ENCODE measurements at regions not wholly inside any gene's neighbourhood (a gene's known extent, or its start where the extent isn't known, plus 50 kb on each side); places are given as distances from the start of the nearest gene placed in this dataset.

GRCh38 chr20:57842720-57843119, 132.9 kb upstream of the PMEPA1 start:
- WGBS, 2 donors = 84 to 90% methylated on average over 4 of the region's 4 CpGs
- no peak for DNase-seq
- no peaks in the 10 kb centered on the region for H3K36me3 ChIP-seq

GRCh38 chr20:57841297-57841866, 131.6 kb upstream of the PMEPA1 start:
- no peaks in the 10 kb centered on the region for H3K27me3 ChIP-seq
- DNase-seq = no peak
- WGBS, 2 donors = 94 to 100% methylated on average over 3 to 8 of the region's 11 CpGs
- no peak overlapping the region for H3K4me3 ChIP-seq (replicated peaks in 1 of 3)
- TF ChIP-seq CTCF (IDR thresholded peaks at IDR 0.05) (no peak), POLR2A (IDR thresholded peaks at IDR 0.05) (no peak)
- no peaks in the 10 kb centered on the region for H3K4me1 ChIP-seq
- intact Hi-C loops (cut with DNase I) = no loop called here
- H3K27ac ChIP-seq = no peak overlapping the region
- no peaks in the 10 kb centered on the region for H3K9me3 ChIP-seq
- H3K36me3 ChIP-seq = no peaks in the 10 kb centered on the region

More at GRCh38 chr20:57842720-57843119, 132.9 kb upstream of the PMEPA1 start:
- Histone ChIP-seq H3K4me1 (no peaks in the 10 kb centered on the region), H3K9me3 (no peaks in the 10 kb centered on the region), H3K27ac (no peak overlapping the region), H3K4me3 (replicated peaks in 1 of 3) (no peak overlapping the region), H3K27me3 (no peaks in the 10 kb centered on the region)
- intact Hi-C loops (cut with DNase I) = no loop called here
- TF ChIP-seq POLR2A (IDR thresholded peaks at IDR 0.05) = no peak
- TF ChIP-seq CTCF (IDR thresholded peaks at IDR 0.05) = no peak

GRCh38 chr20:57840504-57841296, 130.9 kb upstream of the PMEPA1 start:
- no peaks in the 10 kb centered on the region for H3K27me3 ChIP-seq
- intact Hi-C loops (cut with DNase I) = no loop called here
- H3K27ac ChIP-seq = no peak overlapping the region
- no peaks in the 10 kb centered on the region for H3K36me3 ChIP-seq
- 77 to 85% methylated on average over 13 to 15 of the region's 19 CpGs for WGBS, 2 donors
- H3K9me3 ChIP-seq = no peaks in the 10 kb centered on the region
- no peak for DNase-seq
- no peaks in the 10 kb centered on the region for H3K4me1 ChIP-seq
- TF ChIP-seq POLR2A (IDR thresholded peaks at IDR 0.05) (no peak), CTCF (IDR thresholded peaks at IDR 0.05) (no peak)
- H3K4me3 ChIP-seq (replicated peaks in 1 of 3) = no peak overlapping the region

- no peak overlapping the region for H3K4me3 ChIP-seq (replicated peaks in 1 of 3)
- intact Hi-C loops (cut with DNase I) = no loop called here
- no peak for TF ChIP-seq CTCF (IDR thresholded peaks at IDR 0.05)
- TF ChIP-seq POLR2A (IDR thresholded peaks at IDR 0.05) = no peak
- 83 to 84% methylated on average over 10 of the region's 10 CpGs for WGBS, 2 donors
- no peaks in the 10 kb centered on the region for H3K36me3 ChIP-seq
- no peaks in the 10 kb centered on the region for H3K9me3 ChIP-seq
- no peaks in the 10 kb centered on the region for H3K27me3 ChIP-seq
- H3K27ac ChIP-seq = no peak overlapping the region
- DNase-seq = no peak
- H3K4me1 ChIP-seq = no peaks in the 10 kb centered on the region
These were observed 130.3 kb upstream of the PMEPA1 start for GRCh38 chr20:57840066-57840465.

- Histone ChIP-seq H3K27me3 (no peaks in the 10 kb centered on the region), H3K27ac (no peak overlapping the region), H3K36me3 (no peaks in the 10 kb centered on the region), H3K4me3 (replicated peaks in 1 of 3) (no peak overlapping the region), H3K9me3 (no peaks in the 10 kb centered on the region), H3K4me1 (no peaks in the 10 kb centered on the region)
- DNase-seq = no peak
- intact Hi-C loops (cut with DNase I) = no loop called here
- no peak for TF ChIP-seq POLR2A (IDR thresholded peaks at IDR 0.05)
- TF ChIP-seq CTCF (IDR thresholded peaks at IDR 0.05) = no peak
- 67 to 74% methylated on average over 13 to 18 of the region's 18 CpGs for WGBS, 2 donors
These were observed 128.9 kb upstream of the PMEPA1 start for GRCh38 chr20:57838670-57839151.
